ENCODE measurements at regions not wholly inside any gene's neighbourhood (a gene's known extent, or its start where the extent isn't known, plus 50 kb on each side); places are given as distances from the start of the nearest gene placed in this dataset.

- TF ChIP-seq, protein P1, sequence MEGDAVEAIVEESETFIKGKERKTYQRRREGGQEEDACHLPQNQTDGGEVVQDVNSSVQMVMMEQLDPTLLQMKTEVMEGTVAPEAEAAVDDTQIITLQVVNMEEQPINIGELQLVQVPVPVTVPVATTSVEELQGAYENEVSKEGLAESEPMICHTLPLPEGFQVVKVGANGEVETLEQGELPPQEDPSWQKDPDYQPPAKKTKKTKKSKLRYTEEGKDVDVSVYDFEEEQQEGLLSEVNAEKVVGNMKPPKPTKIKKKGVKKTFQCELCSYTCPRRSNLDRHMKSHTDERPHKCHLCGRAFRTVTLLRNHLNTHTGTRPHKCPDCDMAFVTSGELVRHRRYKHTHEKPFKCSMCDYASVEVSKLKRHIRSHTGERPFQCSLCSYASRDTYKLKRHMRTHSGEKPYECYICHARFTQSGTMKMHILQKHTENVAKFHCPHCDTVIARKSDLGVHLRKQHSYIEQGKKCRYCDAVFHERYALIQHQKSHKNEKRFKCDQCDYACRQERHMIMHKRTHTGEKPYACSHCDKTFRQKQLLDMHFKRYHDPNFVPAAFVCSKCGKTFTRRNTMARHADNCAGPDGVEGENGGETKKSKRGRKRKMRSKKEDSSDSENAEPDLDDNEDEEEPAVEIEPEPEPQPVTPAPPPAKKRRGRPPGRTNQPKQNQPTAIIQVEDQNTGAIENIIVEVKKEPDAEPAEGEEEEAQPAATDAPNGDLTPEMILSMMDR (IDR thresholded peaks at IDR 0.05 in 8 of 11, conservative IDR thresholded peaks at IDR 0.05 in 3 of 11): no peak
- TF ChIP-seq POLR2AphosphoS5 (IDR thresholded peaks at IDR 0.05) (no peak), POLR2A (IDR thresholded peaks at IDR 0.05) (no peak)
Measured at GRCh38 chr9:20228096-20228495, 394.2 kb downstream of the MLLT3 start.

All from spleen (tissue), 7 donors.